HG03378 (cell line): ENCODE measurements at regions not wholly inside any gene's neighbourhood (a gene's known extent, or its start where the extent isn't known, plus 50 kb on each side); places are given as distances from the start of the nearest gene placed in this dataset.
"Not testable (repeated sequence)": the region's sequence is repeated elsewhere in the genome, so short reads cannot be mapped to it uniquely, and the experiment has no call there.

ENCODE experiments used
- ATAC-seq: cut with Tn5 transposase; IDR thresholded peaks from one replicate; pipeline ENCODE4 v1.9.1; 2021; ENCODE audit warnings: mild to moderate bottlenecking, moderate library complexity; ENCODE audit not compliant: unreplicated experiment

DNA sequence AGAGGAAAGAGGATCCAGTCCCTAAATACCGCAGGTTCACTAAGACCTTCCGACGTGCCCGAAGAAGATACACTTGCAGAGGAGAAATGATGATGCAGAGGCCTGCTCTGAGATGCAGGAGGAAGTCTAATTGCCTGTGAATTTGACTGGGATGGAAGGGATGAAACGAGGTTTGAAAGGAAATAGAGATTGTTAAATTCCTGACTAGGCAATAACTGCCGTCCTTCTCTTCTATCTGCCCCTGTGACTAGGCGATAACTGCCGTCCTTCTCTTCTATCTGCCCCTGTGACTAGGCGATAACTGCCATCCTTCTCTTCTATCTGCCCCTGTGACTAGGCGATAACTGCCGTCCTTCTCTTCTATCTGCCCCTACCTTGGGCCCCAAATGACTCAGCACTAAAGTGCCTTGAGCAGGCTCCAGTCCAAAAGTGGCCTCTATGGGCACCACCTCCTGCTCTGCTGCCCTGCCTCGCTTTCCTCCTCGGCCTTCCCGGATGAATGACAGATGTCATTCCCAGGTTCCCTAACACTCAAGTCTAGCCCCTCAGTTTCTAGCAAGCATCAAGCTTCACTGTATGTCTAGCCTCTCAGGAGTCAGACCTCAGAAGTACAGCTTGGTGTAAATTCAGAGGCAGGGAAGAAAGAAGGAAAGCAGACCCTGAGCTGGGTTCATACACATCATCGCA lies 189.1 kb downstream of the FOXD4L6 start:
- ATAC-seq: not testable (repeated sequence)

- no peak for ATAC-seq
Observed at GRCh38 chr9:40935336-40935735, 193.1 kb downstream of the FOXD4L6 start.

DNA sequence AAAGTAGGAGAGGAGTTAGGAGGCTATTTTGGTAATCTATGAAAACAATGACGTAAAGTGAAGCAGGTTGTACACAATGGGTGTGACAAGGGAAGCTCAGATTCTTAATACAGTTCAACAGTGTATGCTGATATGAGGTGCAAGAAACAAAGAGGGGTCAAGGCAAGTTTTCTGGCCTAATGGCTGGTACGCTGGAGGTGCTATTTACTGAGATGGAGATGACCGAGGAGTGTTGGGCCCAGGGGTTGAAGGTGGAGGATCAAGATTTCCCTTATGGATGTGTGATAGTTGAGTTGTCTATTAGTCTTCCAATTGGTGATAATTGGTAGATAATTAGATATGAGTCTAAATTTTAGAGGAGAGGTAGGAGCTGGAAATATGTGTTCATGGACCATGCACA lies 194.0 kb downstream of the FOXD4L6 start:
- ATAC-seq: not testable (repeated sequence)

- ATAC-seq: not testable (repeated sequence)
Observed at GRCh38 chr9:40930426-40930825, 198.1 kb downstream of the FOXD4L6 start.

- not testable (repeated sequence) for ATAC-seq
Observed at GRCh38 chr9:40929488-40929845, 199.0 kb downstream of the FOXD4L6 start.

DNA sequence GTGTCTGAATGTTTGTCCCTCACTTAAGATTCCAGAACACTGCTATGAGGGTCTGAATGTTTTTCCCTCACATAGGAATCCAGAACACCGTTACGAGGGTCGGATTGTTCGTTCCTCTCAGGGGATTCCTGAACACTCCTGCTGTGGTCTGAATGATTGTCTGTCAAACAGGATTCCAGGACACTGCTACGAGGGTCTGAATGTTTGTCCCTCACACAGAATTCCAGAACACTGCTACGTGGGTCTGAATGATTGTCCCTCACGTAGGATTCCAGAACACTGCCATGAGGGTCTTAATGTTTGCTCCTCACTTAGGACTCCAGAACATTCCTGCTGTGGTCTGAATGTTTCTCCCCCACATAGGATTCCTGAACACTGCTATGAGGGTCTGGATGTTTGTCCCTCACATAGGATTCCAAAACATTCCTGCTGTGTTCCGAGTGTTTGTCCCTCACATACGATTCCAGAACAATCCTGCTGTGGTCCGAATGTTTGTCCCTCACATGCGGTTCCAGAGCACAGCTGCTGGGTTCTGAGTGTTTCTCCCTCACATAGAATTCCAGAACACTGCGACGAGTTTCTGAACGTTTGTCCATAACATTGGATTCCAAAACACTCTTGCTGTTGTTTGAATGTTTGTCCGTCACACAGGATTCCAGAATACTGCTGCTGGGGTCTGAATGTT lies 199.5 kb downstream of the FOXD4L6 start:
- ATAC-seq: no peak

- no peak for ATAC-seq
Observed at GRCh38 chr9:40927851-40928802, 200.4 kb downstream of the FOXD4L6 start.

DNA sequence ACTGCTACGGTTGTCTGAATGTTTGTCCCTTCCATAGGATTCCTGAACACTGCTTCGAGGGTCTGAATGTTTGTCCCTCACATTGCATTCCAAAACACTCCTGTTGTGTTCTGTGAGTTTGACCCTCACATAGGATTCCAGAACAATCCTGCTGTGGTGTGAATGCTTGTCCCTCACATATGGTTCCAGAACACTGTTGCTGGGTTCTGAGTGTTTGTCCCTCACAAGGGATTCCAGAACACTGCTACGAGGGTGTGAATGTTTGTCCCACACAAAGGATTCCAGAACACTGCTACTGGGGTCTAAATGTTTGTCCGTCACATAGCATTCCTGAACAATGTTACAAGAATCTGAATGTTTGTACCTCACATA lies 201.2 kb downstream of the FOXD4L6 start:
- ATAC-seq: no peak

- no peak for ATAC-seq
Observed at GRCh38 chr9:40926404-40927259, 201.8 kb downstream of the FOXD4L6 start.

DNA sequence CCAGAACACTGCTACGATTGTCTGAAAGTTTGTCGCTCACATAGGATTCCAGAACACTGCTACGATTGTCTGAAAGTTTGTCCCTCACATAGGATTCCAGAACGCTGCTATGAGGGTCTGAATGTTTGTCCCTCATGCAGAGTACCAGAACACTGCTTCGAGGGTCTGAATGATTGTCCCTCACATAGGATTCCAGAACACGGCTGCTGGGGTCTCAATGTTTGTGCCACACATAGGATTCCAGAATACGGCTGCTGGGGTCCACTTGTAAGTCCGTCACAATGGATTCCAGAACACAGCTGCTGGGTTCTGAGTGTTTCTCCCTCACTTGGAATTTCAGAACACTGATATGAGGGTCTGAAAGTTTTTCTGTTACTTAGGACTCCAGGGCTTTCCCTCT lies 203.3 kb downstream of the FOXD4L6 start:
- no peak for ATAC-seq

DNA sequence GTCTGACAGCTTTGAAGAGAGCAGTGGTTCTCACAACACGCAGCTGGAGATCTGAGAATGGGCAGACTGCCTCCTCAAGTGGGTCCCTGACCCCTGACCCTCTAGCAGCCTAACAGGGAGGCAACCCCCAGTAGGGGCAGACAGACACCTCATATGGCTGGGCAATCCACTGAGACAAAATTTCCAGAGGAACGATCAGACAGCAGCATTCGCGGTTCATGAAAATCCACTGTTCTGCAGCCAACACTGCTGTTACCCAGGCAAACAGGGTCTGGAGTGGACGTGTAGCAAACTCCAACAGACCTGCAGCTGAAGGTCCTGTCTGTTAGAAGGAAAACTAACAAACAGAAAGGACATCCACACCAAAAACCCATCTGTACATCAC lies 212.1 kb downstream of the FOXD4L6 start:
- ATAC-seq: not testable (repeated sequence)

DNA sequence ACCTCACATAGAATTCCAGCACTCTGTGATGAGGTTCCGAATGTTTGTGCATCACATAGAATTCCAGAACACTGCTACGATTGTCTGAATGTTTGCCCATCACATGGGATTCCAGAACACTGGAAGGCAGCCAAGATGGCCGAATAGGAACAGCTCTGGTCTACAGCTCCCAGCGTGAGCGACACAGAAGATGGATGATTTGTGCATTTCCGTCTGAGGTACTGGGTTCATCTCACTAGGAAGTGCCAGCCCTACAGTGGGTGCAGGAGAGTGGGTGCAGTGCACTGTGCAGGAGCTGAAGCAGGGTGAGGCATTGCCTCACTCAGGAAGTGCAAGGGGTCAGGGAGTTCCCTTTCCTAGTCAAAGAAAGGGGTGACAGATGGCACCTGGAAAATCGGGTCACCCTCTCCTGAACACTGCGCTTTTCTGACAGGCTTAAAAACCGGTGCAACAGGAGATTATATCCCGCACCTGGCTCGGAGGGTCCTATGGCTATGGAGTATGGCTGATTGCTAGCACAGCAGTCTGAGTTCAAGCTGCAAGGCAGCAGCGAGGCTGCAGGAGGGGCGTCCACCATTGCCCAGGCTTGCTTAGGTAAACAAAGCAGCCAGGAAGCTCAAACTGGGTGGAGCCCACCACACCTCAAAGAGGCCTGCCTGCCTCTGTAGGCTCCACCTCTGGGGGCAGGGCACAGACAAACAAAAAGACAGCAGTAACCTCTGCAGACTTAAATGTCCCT lies 212.7 kb downstream of the FOXD4L6 start:
- not testable (repeated sequence) for ATAC-seq

GRCh38 chr9:40914772-40915659 lies 213.5 kb downstream of the FOXD4L6 start:
- no peak for ATAC-seq

- ATAC-seq: no peak
Observed at GRCh38 chr9:40913928-40914673, 214.4 kb downstream of the FOXD4L6 start.

- ATAC-seq: no peak
Observed at GRCh38 chr9:40913096-40913719, 215.3 kb downstream of the FOXD4L6 start.

- ATAC-seq: not testable (repeated sequence)
Observed at GRCh38 chr9:40912679-40913078, 215.8 kb downstream of the FOXD4L6 start.

DNA sequence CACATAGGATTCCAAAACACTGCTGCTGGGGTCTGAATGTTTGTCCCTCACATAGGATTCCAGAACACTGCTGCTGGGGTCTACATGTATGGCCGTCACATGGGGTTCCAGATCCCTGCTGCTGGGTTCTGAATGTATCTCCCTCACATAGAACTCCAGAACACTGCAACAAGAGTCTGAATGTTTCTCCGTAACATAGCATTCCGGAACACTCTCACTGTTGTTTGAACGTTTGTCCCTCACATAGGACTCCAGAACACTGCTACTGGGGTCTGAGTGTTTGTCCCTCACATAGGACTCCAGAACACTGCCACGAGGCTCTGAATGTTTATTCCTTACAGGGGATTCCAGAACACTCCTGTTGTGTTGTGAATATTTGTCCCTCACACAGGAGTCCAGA lies 216.8 kb downstream of the FOXD4L6 start:
- no peak for ATAC-seq

GRCh38 chr9:40910995-40911394 lies 217.5 kb downstream of the FOXD4L6 start:
- ATAC-seq: not testable (repeated sequence)
